Neural progenitor cell (in vitro differentiated cells): ENCODE measurements at regions not wholly inside any gene's neighbourhood (a gene's known extent, or its start where the extent isn't known, plus 50 kb on each side); places are given as distances from the start of the nearest gene placed in this dataset.

Source experiments
- CTCF ChIP-seq: fragments of 200-600 bp; sonication (generic); IDR thresholded peaks from 2 replicates; pipeline ENCODE4 v1.5.1; 2017; ENCODE audit warnings: antibody characterized with exemption, mild to moderate bottlenecking
- EZH2 ChIP-seq: fragments of 200-600 bp; sonication (generic); IDR thresholded peaks from 2 replicates; pipeline ENCODE4 v1.6.1; 2017; ENCODE audit warnings: antibody characterized with exemption, mild to moderate bottlenecking, moderate library complexity
- EZH2phosphoT487 ChIP-seq: fragments of 200-600 bp; sonication (generic); IDR thresholded peaks from 2 replicates; pipeline ENCODE4 v1.6.1; 2017; ENCODE audit warnings: antibody characterized with exemption

- no peak for TF ChIP-seq CTCF
- no peak for TF ChIP-seq EZH2
- TF ChIP-seq EZH2phosphoT487: no peak
Measured at GRCh38 chr15:35299059-35299735, 214.1 kb upstream of the NANOGP8 start.
